NCI-H345 (cell line): ENCODE measurements at regions not wholly inside any gene's neighbourhood (a gene's known extent, or its start where the extent isn't known, plus 50 kb on each side); places are given as distances from the start of the nearest gene placed in this dataset.
"Not testable (repeated sequence)": the region's sequence is repeated elsewhere in the genome, so short reads cannot be mapped to it uniquely, and the experiment has no call there.

ENCODE experiments used
- DNase-seq: peaks from one replicate; lab custom pipeline; 2025; lab: John Stamatoyannopoulos, UW

DNA sequence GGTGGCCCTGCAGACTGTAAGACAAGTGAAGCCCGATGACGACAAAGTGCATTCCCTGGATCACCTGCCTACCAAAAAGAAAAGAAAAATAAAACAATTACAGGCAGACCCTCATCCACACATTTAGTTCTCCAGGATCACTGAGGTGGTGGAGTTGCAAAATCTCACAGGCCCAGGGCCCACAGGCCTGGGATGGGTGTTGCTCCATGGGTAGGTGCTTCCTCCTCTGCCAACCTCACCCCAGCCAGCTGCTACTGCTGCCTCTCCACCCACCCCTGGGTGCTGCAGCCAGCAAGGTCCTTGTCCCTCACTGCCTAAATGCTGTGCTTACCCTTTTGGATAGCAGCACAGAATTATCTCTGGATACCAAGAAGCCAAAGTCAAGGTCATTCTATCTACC is 146.4 kb upstream of the GALNT2 start:
- no peak for DNase-seq

DNA sequence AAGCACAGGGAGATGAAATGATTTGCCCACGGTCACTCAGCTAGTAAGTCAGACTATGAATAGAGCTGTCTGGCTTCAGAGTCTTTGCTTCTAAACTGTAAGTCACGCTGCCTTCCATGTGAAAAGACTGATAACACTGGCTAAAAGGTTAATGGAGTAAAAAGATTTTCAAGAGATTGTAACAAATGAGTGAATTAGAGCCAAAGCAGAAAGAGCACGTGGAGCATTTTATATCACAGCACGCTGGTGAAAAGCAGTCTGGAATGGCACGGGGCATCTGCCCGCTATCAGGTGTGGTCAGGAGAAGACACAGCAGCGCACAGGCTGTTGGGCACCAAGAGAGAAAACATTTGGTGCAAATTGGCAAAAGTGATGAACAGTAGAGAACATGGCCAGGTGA is 144.8 kb upstream of the GALNT2 start:
- DNase-seq: no peak

DNA sequence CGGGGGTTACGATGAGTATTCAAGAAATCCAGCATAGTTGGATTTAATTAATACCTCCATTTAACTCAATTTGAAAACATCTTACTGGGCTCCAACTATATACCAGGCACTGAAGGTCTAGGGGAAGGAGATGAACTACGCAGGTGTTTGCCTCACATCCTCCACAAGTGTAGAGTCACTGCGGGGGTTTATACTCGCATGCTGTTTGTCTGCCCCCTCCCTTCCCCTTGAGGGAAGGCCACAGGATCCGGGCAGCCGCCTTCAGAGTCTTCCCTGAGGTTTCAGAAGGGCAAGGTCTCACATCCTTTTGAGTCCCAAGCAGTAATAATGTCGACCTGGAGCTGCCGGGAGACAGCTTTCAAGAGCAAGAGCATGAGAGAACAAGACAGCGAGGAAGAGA is 142.4 kb upstream of the GALNT2 start:
- no peak for DNase-seq

DNA sequence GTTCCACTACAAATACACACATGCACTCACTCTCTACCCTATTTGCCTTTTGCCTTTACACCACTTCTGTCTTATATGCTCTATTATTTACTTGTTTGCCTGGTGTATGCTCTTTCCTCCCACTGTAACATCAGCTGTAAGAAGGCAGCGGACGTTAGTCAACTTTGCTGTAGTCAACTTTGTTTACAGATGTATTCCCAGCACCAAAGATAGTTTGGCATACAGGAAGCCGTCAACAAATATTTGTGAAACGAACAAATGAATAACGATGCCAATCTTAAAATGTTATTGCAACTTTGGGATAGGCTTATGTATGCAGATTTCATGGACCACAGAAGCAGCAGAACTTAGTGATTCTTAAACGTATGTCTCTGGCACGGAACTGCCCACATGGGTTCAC is 138.3 kb upstream of the GALNT2 start:
- no peak for DNase-seq

DNA sequence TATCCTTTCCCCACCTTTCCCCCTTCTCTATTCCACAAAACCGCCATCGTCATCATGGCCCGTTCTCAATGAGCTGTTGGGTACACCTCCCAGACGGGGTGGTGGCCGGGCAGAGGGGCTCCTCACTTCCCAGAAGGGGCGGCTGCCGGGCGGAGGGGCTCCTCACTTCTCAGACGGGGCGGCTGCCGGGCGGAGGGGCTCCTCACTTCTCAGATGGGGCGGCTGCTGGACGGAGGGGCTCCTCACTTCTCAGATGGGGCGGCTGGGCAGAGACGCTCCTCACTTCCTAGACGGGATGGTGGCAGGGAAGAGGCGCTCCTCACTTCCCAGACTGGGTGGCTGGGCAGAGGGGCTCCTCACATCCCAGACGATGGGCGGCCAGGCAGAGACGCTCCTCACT is 135.3 kb upstream of the GALNT2 start:
- DNase-seq: not testable (repeated sequence)

DNA sequence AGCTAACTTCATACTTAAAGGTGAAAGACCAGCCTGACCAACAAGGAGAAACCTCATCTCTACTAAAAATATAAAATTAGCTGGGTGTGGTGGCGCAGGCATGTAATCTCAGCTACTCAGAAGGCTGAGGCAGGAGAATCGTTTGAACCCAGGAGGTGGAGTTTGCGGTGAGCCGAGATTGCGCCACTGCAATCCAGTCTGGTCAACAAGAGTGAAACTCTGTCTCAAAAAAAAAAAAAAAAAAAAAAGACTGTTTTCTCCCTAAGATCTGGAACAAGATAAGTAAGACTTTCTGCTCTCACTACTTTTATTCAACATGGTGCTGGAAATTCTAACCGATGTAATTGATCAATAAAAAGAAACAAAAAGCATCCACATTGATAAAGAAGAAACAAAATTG is 131.9 kb upstream of the GALNT2 start:
- DNase-seq: not testable (repeated sequence)

DNA sequence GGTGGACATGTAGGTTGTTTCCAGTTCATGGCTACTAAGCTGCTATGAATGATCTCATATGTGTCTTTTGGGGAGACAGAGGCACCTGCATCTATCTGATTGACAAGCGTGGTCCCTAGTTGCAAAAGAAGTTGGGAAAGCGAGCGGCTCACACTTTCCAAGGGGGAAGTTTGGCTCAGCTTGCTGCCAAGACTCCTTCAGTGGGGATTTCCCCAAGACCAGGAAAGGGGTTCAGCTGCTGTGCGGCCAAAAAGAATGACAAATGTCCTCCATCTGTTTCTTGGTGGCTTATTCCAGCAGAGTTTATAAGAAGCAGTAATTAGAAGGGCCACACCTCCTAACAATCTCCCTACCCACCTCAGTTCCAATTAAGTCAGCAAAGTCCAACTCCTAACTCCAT is 128.5 kb upstream of the GALNT2 start:
- no peak for DNase-seq

DNA sequence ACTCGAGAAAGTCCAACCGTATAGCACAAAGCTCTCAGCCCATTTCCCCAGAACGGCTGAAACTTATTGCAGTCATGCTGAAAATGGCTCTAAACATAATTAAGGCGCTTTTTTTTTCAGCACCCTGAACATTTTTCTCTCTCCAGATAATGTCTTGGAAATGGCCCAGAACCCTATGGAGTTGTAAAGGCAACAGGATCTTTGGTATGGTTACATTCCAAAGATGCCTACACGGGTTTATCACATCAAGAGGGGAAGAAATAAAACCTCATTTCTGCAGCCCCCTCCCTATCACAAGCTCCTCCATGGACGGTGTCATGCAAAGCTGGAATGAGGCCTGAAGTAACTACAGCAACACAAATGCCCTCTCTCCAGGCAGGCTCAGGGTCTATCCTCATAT is 126.4 kb upstream of the GALNT2 start:
- no peak for DNase-seq

DNA sequence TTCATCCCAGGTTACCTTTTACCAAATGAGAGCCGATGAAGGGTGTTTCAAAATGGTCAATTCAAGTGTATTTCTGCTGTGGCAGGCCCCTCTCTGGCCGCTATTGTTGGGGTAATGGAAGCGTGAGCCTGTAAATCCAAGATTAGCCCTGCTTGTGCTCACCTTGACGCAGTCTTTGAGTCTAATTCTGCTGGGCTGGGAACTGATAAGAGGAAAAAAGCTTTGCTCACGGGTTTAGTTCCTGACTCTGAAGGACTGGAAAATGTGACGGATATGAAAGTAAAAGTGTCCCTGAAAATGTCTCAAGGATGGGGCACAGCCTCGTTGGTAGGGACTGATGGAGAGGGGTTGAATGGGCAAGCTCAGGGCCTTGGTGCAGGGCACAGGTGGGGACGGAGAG is 125.9 kb upstream of the GALNT2 start:
- no peak for DNase-seq

DNA sequence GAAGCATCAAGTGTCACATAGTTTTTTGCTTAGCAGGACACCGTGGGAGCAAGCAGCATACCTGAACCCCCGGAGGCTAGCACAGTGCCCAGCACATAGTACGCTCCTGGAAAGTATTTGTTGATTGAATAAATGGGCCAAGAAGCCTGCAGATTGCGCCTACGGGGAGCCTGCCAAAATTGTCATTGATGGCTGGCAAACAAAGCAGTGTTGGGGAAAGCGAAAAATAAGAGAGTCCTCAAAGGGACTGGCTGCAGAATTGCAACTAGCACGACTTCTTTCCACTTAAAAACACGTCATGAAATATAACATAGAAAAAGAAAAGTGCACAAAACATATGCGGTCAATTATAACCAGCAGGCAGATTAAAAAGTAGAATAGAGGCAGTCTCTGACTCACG is 125.2 kb upstream of the GALNT2 start:
- DNase-seq: no peak

DNA sequence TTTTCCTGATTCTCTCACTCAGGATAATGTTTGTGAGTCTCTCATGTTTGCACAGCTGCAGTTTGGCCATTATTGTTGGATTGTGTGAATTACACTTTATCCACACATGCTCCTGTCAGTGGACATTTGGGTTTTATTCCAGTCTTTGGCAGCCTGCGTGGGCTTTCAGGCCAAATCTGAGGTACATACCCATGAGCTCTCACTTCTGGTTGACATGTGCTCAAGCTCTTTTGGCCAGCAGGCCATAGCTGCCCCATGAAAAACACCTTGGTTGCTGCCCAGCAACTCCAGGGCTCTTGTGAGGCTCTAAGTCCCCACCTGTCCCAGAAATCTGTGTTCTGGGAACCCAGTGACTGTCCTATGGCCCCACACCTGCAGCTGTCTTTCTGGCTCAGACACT is 124.5 kb upstream of the GALNT2 start:
- no peak for DNase-seq

DNA sequence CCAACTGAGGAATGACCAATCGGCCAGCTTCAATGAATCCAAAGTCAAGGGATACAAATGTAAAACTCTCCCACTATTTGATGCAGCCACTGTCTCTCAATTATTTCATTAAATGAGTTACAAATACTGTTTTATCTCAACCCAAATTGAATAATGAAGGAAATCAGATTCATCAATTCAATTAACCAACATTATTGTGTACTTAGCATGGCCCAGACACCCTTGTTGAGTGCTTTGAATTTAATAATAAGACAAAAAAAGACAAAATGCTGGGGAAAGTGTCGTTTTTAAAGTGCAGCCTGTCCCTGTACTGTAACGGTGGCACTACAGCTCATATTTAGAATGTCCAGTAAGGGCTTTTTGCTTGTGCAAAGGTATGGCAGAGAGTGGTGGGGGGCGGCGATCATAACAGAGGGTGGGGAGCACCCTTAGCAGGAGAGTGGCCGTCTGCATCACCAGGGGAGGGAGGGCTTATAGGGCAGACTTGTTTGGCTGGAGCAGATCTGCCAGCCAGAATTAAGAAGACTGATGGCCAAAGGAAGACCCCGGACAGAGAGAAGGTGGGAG is 123.8 kb upstream of the GALNT2 start:
- DNase-seq: no peak

DNA sequence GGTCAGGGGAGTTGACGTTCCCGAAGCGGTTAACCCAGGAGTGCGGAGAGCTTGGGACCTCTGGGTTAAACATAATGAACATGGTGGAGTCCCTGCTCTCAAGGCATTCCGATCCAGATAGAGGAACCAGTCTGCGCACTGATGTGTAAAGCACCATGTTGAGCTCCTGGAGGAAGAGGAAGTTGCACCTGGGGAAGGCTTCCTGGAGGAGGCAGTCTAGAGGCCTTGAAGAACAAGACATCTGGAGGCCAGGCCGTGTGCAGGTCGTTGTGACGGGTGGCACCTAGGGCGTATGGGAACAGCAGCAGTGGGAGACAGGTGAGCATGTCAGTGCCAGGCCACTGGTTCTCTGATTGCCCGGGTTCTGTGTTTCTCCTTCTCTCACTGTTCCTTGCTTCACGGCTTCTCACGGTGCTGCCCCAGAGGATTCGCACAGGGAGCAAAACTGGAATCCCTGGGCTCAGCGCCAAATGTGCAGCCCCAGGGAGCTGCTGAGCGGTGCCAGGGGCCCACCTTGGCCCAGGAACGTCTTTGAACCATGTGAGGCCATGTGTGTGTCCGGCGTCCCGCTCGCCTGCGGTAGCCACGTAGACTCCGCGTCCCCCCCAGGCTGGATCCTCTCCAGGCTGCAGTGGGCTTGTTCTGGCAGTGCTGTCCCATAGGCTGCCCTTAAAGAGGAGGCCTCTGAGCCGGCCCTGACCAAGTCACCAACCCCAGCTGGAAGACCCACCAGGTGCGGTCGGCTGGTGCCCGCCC is 122.9 kb upstream of the GALNT2 start:
- no peak for DNase-seq

DNA sequence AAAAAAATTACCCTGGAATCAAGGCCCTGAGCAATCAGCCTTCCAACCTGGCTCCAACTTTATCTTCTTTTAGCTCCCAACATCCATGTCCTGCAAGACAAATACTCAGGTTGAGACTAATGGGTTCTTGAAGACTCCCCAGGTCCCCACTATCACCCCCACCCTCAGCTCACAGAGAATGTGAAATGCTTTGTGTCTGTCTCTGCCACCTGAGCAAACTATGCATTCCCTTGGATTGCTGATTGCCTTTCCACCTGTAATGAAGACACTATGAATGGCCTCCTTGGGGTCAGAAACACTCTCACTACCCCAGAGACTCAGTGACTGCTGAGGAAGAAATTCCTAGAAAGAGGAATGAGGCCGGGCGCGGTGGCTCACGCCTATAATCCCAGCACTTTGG is 121.2 kb upstream of the GALNT2 start:
- no peak for DNase-seq

DNA sequence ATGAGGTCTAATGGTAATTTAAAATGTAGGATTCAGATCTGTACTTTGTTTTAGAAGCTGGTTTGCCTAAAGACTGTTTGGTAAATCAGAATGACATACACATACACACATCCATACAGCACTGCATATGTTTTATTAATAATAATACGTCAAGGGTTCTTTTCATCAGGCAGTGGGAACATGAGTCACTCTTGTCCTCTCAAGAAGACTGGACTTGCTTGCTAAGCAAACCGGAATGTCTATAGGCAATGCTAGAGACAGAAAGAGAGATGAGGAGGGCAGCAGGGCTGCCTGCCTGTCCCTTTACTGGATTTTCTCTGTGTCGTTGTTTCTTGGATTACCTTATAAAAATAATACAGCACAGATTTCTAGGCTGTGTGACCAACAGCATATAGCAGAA is 119.1 kb upstream of the GALNT2 start:
- DNase-seq: no peak

DNA sequence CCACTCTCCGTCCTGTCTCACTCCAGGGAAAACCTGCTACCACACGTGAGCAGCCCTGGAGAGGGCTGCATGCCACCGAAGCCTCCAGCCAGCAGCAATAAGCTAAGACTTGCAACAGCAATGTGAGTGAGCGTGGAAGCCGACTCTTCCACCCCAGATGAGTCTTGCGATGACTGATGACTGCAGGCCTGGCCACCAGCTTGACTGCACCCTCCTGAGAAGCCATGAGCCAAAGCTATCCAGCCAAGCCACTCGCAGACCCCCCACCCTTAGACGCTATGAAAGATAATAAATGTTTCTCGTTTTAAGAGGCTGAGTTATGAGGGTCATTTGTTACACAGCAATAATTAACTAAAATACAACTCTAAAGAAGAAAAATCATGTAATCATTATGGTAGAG is 118.6 kb upstream of the GALNT2 start:
- DNase-seq: no peak

DNA sequence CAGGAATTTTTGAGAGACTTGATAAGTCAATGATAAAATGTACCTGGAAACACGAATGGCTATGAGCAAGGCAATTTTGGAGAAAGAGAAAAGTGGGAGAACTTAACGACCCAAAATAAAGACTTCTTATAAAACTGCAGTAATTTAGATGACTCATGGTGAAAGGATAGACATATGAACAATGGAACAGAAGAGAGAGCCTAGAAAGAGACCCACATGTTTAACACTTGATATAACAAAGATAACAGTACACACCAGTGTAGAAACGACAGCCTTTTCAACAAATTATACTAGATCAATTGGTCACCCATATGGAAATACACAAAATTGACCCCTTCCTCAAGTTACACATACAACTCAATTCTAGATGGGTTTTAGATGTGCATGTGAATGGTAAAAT is 117.5 kb upstream of the GALNT2 start:
- DNase-seq: no peak

DNA sequence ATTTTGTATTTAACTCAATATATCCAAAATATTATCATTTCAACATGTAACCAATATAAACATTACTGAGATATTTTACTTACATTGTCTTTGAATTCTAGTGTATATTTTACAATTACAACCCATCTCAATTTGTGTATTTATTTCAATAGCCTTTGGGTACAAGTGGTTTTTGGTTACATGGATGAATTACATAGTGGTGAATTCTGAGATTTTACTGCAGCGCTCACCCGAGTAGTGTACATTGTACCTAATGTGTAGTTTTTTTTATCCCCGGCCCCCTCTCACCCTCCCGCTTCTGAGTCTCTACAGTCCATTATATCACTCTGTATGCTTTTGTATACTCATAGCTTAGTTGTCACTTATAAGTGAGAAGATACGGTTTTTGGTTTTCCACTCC is 117.0 kb upstream of the GALNT2 start:
- DNase-seq: no peak

DNA sequence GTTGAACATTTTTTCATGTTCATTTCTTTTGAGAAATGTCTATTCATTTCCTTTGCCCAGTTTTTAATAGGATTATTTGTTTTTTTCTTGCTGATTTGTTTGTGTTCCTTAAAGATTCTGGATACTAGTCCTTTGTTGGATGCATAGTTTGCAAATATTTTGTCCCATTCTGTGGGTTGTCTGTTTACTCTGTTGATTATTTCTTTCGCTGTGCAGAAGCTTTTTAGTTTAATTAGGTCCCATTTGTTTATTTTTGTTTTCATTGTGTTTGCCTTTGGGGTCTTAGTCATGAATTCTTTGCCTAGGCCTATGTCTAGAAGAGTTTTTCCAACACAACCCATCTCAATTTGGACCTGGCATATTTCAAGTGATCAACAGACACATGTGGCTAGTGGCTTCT is 116.1 kb upstream of the GALNT2 start:
- no peak for DNase-seq

DNA sequence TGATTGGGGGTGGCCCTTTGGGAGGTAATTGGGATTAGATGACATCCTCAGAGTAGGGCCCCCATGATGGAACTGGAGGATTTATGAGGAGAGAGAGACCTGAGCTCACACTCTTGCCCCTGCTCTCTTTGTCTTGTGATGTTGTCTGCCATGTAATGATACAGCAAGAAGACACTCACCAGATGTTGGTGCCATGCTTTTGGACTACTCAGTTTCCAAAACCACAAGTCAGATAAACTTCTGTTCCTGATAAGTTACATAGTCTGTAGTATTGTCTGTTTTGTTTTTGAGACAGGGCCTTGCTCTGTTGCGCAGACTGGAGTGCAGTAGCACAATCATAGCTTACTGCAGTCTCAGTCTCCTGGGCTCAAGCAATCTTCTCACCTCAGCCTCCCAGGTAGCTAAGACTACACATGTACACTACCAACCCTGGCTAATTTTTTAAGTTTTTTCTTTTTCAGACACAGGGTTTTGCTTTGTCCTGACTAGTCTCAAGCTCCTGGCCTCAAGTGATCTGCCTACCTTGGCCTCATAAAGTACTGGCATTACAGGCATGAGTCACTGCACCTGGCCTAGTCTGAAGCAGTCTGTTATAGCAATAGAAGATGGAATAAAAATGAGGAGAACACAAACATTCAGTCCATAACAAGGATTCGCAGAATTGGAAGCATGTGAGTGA is 115.0 kb upstream of the GALNT2 start:
- DNase-seq: no peak

DNA sequence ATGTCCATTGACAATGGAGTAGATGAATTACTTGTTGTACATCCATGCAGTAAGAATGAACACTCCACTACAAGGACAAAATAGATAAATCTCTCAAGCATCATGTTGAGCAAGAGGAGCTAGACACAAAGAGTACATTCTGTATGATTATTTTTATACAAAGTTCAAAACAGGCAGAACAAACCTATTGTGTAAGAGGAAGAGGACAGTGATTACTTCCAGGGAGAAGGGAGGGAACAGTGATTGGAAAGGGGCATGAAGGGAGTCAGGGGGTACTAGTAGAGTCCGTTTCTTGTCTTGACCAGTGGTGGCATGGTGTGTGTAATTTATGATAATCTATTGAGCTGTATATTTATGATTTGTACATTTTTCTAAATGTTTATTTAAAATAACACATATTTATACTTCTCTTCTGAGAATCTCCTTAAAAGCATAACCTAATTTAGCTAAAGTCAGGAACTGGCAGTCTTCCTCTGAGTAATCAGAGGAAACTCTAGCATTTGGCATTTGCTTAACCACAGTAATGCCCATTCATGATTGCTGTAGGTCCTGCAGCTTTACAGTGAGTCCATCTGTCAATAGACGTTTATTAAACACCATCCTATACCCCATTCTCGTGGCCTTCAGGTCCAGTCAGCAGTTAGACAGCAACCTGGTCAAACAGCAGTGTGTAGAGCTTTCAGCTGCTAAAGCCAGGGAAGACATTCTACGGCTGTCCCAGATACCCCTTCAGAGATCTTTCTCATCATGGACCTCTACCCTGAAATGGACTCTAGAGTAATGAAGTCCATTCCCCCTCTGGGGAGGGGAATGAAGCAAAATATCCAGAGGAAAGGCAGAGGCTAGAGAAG is 114.1 kb upstream of the GALNT2 start:
- no peak for DNase-seq

DNA sequence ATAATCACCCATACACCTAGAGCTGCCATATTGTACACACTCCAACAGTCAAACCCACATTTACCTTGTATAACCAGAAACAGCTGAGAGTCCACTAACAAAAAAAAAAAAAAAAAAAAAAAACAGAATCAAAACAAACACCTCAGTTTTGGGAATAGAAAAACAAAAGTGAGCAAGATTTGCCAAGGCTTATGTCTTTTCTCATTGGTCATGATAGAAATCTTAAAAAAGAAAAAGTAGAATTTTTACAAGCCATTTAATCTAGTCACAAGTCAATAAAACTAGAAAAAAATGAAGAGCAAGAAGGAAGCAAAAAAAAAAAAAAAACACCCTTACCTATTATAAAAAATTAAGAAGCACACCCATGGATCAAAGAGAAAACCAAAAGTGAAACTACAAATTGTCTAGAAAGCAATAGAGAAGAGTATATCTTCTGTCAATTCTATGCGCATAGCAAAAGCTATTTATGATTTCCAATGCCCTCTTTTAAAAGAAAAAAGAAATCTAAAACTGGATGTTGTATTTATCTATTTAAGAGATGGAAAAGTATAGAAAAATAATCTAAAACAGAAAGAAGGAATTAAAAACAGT is 113.2 kb upstream of the GALNT2 start:
- DNase-seq: no peak
